NOMO-1 treated with dmso at 0.1 percent for 144 hours (cell line): ENCODE measurements at regions not wholly inside any gene's neighbourhood (a gene's known extent, or its start where the extent isn't known, plus 50 kb on each side); places are given as distances from the start of the nearest gene placed in this dataset.

Source experiments
- DNase-seq: peaks from one replicate; lab custom pipeline; 2025; ENCODE audit not compliant: unreplicated experiment; lab: John Stamatoyannopoulos, UW

DNA sequence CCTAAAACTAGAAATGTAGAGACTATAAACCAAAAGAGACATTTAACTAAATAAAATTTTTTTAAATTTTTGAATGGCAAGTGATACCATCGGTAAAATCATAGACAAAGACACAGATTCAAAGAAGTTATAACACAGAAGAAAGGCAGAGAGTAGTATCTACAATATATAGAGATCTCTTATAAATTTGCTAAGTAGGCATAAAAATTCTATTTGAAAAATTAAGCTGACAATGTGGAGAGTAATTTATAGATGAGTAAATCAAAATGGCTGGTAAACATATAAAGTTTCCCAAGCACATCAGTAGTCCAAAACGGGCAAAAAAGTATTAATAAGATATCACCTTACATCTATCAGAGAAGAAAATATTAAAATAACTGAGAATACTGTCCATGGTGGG lies 1061.0 kb downstream of the ADGRL2 start:
- no peak for DNase-seq

DNA sequence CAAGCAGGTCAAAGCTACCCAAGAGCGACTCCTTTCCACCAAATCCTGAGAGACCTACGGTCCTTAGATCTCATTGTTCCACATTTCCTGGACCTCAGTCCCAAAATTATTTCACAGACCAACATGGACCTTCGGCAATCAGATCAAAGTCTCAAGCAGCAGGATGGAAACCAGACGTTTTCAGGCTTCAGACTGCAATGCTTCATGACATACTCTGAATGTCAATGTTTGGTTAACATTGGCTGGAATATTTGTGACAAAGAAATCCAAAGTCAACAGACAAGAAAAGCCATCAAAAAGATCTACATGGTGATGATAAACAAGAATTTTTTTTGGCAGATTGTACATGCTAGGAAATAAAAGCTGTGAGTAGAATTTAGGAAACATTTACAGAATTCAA lies 1057.3 kb downstream of the ADGRL2 start:
- no peak for DNase-seq

DNA sequence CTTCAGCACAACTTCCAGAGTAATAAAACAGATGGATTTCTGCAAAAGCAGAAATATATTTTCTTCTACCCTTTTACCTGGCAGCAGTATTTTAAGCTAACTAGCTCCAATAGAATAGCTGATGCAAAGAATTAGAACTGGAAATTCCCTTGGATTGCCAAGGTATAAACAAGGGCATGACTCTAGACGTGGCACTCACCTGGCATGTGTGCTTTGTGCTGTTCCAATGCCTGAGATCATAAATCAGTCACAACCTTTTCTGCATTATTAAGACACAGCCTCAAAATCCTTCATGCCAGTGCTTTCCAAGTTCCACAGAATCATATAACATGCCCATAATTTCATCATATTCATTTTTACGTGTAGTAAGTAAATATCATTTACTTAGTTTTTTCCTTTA lies 1048.7 kb downstream of the ADGRL2 start:
- DNase-seq = no peak

DNA sequence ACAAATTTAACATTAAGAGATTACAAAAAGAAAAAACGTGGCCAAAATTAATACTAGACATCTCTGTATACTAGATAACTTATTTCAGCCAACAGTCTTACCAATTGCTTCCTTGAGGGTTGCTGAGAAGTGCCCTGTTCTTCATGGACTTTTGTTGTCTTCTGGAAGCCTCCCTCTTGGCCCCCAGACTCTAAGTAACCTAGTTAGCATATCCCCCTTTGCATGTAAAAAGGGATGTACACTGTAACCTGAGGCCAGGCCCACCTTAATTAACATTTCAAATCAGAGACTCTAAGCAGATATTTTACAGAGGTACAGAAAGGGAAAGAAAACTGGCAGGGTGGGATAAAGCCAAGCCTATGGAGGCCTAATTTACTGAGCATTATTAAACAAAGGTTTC lies 1047.3 kb downstream of the ADGRL2 start:
- DNase-seq = no peak

DNA sequence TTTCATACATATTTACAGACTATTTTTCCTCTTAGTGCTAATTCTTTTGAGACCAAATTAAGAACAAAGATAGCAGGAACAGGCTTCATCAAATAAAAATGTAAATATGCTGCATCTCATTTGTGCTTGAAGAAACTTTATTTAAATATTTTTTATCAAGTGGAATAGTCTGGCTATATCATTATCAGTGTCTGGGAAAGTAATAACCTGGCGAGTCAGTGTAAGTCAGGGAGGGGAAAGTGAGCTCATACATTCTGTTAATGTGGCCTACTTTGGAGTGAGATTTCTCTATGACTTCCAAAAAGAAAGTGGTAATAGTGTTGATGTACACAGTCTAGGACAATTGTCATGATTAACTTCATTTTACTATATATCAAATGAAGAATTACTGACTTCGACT lies 1045.1 kb downstream of the ADGRL2 start:
- no peak for DNase-seq

DNA sequence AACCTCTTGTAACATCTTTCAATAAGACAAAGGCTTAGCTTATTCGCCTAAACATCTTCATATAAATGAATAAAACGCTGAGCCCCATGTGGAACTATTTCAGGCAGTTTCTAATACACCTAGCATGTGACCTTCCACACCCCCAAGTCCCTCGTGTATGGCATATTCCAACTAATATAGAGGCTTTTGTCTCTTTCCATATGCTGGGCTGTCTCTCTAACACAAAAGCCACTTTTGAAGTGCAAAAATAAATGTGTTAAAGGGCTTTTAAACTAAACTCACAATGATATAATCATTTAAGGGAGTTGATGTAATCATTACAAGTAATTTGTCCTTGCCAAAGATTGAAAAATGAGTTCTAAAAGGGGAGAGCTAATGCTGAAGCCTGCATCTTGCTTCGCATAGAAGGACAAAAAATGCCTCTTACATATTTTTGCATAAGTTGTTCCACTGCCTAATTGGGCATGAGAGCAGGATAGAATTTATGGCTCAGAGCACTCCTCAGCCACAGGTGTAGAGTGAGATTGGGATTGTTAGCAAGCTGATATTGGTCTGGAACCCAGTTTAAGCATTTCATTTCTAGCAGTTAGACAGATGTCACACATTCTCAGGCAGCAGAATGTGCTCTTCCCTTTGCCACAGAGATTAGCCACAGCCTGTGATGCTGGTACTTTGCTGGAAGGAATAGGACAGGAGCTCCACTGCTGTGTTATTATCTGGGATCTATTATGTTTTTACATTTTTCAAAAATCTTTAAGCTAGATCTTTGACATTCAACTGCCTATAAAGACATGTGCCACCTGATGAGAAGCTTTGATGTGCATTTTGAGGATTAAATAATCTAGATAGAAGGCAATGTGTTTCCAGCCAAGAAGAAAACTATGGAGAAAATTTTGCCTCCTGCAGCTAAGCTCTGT lies 1044.4 kb downstream of the ADGRL2 start:
- DNase-seq = no peak

DNA sequence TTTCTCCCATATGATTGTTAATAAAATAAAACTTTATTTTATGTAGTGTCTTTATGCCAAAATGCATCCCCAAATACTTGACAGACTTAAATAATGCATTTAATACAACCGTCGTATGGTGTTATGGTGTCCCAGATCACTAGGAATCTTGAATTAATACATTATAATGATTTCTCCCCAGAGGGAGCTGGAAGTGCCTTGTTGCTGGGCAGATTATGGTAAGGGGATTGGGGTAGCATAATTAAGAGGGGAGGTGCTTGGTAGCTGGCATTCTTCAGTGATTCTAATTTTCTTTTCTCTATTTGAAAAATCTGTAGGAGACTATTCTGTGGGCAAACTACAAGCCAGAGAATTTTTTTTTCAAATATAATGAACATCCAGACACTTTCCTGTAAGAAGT lies 1043.7 kb downstream of the ADGRL2 start:
- DNase-seq = no peak

DNA sequence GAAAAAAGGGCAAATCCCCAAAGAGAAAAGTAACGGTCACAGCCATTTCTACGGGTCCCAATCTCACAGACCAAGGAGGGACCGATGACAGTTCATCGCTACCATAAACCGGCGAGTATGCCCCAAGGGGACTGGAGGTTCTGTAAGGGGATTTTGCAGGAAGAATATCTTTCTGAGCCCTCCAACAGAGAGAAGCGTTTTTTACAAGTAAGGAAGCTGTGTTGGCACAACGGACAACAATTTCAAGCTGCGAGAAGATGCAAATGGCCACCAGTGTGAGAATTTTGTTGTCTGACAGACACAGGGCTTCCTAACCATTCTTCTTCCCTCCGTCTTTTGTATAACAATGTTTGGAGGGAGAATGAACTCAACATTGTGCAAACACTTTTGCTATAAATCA lies 1043.1 kb downstream of the ADGRL2 start:
- DNase-seq = no peak

DNA sequence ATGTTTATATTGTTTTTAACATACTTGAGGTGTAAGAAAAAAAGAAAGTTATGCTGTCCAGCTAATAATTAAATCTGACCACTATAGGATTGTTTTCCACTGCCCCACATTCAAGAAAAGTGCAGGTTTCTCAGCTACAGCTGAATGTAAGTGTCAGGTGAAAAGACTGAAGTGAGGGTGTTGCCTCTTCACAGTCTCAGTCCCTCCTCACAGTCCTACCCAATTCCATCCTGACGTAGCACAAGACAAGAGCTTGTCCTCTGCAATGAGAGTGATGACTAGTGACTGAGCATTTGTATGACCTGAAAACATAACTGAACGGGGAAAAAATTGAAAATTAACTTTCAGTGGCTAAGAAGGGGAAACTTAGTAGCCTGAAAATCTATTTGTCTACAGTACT lies 1039.5 kb downstream of the ADGRL2 start:
- no peak for DNase-seq

DNA sequence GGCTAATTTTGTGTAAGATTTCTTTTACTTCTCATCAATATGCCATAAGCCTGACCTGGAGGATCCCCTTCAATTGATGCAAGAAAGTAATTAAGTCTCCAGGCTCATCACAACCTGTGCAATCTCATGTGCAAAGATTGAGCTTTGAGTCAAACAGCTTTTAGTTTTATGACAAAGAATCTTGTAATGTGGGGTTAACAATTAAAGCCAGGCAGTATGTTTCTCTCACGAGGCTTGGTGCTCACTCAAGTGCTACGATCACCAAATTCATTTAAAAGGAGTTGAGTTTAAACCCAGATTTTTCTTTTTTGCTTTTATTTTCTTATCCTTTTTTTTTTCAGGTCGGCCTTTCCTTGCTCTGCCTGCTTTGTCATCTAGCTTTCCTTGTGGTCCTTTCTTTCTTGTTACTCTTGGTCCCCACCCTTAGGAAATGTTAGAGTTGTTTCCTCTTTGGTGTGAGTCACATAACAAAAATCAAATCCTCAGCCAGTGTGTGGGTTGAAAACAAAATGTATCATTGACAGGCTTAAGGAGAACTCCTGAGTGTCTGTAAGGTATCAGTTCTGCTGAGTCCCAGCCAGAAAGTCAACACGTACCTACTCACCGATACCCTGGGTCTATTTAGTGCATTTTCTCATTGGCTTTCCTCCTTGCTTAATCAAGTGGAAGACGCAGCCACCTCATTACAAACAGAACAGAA lies 1037.2 kb downstream of the ADGRL2 start:
- DNase-seq = no peak

DNA sequence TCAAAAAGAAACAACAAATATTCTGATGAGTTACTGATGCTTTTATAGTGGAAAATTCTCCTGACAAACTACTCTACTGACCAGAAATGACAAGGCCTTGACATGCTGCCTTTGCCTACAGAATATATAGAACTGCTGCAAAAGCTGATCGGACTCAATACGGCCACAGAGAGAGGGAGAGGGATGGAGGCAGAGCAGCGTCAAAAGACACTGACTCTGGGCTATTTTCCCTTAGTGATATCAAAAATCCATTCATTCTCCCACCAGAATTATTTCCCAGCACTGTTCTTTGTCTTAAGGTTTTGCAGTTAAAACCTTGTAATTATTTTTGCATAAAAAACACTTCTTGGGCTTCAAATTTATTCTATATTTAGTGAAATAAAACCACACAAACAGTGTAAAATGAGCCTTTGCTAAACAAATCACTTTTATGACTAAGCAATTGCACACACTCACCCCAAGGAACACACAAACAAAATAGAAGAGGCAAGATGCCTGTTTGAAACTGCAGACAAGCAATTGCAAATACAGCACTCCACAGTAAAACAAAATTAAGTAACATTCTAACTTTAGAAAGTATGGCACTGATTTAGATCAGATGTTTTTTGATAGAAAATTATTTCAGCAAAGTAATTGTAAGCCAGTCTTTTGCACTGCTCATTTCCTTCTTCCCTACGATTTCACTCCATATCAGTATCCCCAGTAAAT lies 1036.4 kb downstream of the ADGRL2 start:
- no peak for DNase-seq

DNA sequence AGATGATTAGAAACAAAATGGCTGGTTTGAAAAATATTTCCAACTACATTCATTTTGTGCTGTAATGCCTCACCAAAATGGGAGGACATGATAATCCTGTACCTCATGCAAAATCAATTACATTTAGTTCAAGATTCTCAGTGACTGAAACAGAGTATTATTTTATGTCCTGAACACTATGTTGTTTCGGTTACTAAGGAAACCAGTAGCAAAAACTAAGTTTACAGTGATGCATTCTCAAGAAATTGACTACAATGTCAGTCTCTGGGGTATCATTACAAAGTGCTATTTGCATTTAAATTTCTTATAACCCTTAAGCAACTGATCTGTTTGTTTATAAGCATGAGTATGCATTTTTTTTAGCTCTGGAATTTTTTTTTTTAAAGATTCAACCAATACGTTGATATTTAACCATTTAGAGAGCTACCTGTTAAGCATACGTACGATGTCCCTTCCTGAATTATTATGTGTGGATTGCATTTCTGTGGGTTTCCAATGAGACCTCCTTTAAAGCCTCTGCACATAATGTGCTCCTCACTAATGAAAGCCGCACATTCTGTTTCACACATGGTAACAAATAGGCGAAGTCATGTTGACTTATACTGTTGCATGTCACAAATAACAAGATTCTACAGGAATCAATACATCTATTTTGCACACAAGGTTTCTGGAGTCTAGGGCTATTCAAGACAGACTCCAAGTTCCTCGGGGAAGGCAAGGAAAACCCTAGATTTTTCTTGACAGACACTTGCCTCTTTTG lies 1035.7 kb downstream of the ADGRL2 start:
- no peak for DNase-seq

DNA sequence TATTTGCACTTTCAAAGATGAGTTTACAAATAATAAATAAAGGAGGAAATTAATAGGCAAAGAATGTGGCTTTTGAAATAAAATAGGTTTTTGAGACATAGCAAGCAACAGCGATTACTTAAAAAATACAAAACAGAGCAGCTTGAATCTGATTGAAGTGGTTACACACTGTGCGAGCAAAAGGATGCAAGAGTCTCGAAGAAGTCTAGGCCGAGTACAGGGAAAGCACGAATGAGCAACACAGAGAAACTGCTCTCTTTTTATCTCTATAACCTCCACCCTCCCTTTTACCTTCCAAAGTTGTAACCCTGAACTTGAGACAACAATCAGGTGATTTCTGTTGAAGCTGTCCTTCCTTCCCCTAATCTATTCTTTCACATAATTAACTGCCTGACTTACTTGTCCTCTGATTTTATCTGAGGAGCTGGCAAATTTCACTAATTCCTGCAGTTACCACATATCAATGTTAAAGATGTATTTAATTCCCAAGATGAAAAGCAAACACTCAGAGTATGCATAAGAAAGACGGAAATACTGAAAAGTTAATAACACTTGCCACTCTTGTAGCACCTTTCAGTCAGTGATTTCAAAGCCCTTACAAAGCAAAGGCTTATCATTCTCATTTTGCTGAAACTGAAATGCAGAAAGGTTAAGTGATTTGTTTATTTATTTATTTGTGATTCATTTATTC lies 1030.1 kb downstream of the ADGRL2 start:
- DNase-seq = no peak

DNA sequence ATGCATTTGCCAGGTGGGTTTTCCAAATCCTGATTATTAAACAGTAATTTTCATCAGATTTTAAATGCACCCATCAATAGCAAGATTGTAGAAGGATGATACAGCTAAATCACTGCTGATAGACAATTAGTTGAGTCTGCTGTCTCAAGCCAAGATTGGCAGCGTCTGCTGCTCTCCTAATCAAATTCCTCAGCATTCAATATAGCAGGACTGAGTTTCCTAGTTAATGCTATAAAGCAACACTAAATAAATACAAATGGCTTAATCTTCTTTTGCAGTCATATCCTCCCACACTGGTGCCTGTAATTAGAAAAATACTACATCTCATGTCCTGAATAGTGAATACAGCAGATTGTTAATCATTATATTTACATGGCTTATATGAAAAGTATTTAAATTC lies 1028.8 kb downstream of the ADGRL2 start:
- no peak for DNase-seq

DNA sequence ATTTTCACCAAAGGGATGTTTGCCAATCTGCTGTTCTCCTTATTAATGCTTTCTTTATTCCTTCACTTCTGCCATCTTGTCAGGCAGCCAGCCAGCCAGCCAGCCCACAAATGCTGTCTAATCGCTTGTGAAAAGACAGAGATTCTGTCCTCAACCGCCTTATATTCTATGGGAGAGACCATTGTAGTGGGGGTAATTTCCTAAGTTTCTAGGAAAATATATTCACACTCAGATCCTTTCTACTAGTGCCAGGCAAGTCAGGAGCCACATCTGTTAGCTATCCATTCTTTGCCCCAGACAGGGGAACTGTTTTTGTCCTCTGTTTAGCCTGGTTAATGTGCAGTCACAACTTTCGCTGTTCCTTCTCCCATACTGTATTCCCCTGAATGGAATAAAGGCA lies 1023.1 kb downstream of the ADGRL2 start:
- DNase-seq = no peak

DNA sequence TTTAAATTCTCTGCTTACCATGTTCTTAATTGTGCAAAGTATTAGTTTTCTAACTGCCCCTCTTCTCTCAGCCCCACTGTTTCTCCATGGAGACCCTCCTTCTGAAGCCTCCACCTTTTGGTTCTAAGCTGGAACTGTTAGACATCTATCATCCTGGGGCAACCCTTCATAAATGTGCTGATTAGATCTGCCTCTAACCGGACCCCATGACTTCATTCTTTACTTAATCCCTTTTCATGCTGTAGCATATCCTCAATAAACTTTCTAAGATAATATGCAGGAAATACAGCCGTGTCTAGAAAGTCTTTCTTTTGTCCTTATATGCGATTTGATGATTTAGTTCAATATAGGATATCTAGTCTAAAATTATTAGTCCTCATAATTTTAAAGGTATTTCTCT lies 1020.1 kb downstream of the ADGRL2 start:
- no peak for DNase-seq

DNA sequence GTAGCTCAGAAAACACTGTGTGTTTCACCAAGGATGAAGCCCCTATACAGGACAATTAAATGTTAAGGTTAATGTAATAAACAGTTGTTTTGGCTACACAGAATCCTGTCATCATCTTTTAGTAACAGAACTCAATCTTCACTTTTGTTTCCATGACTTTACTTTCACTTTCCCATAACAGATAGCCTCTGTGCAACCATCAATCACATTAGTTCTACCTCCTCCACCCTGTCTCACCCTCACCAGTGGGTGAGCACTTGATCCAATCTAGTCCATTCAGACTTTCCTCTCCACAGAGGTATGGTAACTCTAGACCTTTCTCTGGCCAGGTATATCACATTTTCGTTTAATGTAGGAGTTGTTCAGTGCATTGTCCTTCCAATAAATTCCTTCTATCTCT lies 1018.5 kb downstream of the ADGRL2 start:
- no peak for DNase-seq

DNA sequence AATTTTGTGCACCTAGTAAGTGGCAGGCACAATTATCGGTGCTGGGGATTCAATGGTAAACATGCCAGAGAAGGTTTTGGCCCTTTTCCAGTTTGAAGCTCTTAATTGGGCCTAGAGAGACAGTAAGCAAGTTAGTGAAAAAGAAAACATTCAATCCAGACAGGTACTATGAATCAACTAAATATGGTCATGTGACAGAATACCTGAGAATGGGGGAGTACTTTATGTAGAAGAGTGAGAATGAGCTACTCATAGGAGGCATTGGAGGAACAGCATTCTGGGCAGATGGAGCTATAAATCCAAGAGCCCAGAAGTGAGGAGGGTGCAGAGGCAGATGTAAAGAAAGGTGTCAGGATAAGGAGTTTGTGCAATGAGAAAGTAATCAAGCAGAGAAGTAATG lies 1017.9 kb downstream of the ADGRL2 start:
- no peak for DNase-seq

DNA sequence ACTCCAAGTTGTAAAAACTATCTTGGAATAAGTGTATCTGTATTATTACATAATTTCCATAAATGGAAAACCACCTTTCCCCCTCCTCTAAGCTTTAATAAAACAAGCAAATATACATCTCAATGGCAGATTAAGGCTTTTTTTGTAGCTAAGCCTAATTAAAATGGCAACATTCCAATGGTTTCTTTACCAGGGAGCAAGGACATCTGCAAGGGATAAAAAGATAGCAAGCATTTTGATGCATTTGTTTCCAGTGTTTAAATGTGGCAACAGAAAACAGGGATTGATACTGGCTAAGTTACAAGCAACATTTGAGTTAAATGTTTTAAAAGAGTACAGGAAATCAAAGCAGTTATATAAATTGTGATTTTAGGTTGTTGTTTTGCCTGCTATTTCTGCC lies 1012.7 kb downstream of the ADGRL2 start:
- DNase-seq = no peak

DNA sequence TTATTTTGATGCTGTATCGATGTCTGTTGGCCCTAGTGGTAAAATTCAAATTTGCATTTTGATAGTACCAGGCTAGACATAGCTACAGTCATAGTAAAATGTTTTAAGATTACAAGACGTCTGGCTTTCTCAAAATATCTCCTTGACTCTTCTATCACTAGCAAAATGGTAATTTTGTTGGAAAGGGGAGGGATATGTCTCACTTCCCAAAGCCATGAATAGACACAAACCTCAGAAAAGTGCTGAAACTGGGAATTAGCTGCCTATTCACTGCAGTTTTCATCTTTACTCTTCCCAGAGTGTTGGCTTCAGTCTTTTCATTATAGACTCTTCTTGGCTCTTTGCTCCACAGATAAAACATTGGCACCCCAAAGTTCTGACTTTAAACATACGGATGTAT lies 1009.9 kb downstream of the ADGRL2 start:
- DNase-seq = no peak

DNA sequence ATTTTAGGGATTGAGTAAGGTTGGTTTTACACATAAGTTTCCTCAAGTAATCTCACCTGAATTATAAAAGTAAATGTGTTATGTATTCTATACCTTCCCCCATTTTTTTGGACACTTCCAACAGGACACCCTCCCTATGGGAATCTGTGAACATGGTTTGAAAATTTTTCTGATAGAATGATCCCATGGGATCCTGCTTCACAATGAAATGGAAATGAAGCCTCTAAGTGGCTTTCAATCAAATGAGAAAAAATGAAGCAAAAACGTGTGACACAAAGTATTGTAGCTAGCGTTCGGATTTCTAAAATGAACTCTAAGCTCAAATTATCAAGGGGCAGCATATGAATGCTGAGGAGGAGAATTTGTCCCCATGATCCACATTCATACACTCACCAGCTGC lies 1006.8 kb downstream of the ADGRL2 start:
- no peak for DNase-seq
